ENCODE measurements at regions not wholly inside any gene's neighbourhood (a gene's known extent, or its start where the extent isn't known, plus 50 kb on each side); places are given as distances from the start of the nearest gene placed in this dataset.

- no TSS peak for BruUV-seq (replicated peaks)
Measured at GRCh38 chr7:9752033-9752432, 1221.6 kb upstream of the PHF14 start.

GRCh38 chr7:9761224-9761623, 1212.4 kb upstream of the PHF14 start:
- Histone ChIP-seq H3K9me3 (ENCODE audit: low read depth, low read length, poor library complexity, severe bottlenecking) (peaks cover 11% of the 10 kb centered on the region), H3K36me3 (ENCODE audit: insufficient read depth, low read length, poor library complexity, severe bottlenecking) (no peaks in the 10 kb centered on the region), H3K4me3 (ENCODE audit: low read depth, low read length, poor library complexity, severe bottlenecking) (no peak overlapping the region), H3K27me3 (replicated peaks; ENCODE audit: insufficient read depth, low read depth, low read length, poor library complexity) (no peaks in the 10 kb centered on the region), H3K27ac (ENCODE audit: low read depth, low read length, poor library complexity, severe bottlenecking) (no peak overlapping the region), H3K4me1 (ENCODE audit: insufficient read depth, low read length, poor library complexity, severe bottlenecking) (no peaks in the 10 kb centered on the region)
- POLR2A ChIA-PET (ENCODE audit: low non-redundant PET): no interaction called here
- CTCF ChIA-PET: no interaction called here
- no TSS peak for BruUV-seq (replicated peaks)
- TF ChIP-seq CTCF (conservative IDR thresholded peaks at IDR 0.05; ENCODE audit: low read depth, low read length) (no peak), EZH2 (IDR thresholded peaks at IDR 0.05; ENCODE audit: borderline replicate concordance, low read depth, low read length, poor library complexity, severe bottlenecking) (no peak)
- DNase-seq (ENCODE audit: low spot score): no peak
- intact Hi-C loops (cut with micrococcal nuclease; ENCODE audit: unreplicated experiment): no loop called here

More at GRCh38 chr7:9752033-9752432, 1221.6 kb upstream of the PHF14 start:
- Histone ChIP-seq H3K9me3 (ENCODE audit: low read depth, low read length, poor library complexity, severe bottlenecking) (peaks cover 19% of the 10 kb centered on the region), H3K27ac (ENCODE audit: low read depth, low read length, poor library complexity, severe bottlenecking) (no peak overlapping the region), H3K27me3 (replicated peaks; ENCODE audit: insufficient read depth, low read depth, low read length, poor library complexity) (no peaks in the 10 kb centered on the region), H3K36me3 (ENCODE audit: insufficient read depth, low read length, poor library complexity, severe bottlenecking) (no peaks in the 10 kb centered on the region), H3K4me3 (ENCODE audit: low read depth, low read length, poor library complexity, severe bottlenecking) (no peak overlapping the region), H3K4me1 (ENCODE audit: insufficient read depth, low read length, poor library complexity, severe bottlenecking) (no peaks in the 10 kb centered on the region)
- POLR2A ChIA-PET (ENCODE audit: low non-redundant PET): no interaction called here
- CTCF ChIA-PET: no interaction called here
- DNase-seq (ENCODE audit: low spot score): no peak
- TF ChIP-seq EZH2 (IDR thresholded peaks at IDR 0.05; ENCODE audit: borderline replicate concordance, low read depth, low read length, poor library complexity, severe bottlenecking) (no peak), CTCF (conservative IDR thresholded peaks at IDR 0.05; ENCODE audit: low read depth, low read length) (no peak)
- intact Hi-C loops (cut with micrococcal nuclease; ENCODE audit: unreplicated experiment): no loop called here

- Histone ChIP-seq H3K9me3 (ENCODE audit: low read depth, low read length, poor library complexity, severe bottlenecking) (peaks cover 15% of the 10 kb centered on the region), H3K4me3 (ENCODE audit: low read depth, low read length, poor library complexity, severe bottlenecking) (no peak overlapping the region), H3K4me1 (ENCODE audit: insufficient read depth, low read length, poor library complexity, severe bottlenecking) (no peaks in the 10 kb centered on the region), H3K36me3 (ENCODE audit: insufficient read depth, low read length, poor library complexity, severe bottlenecking) (no peaks in the 10 kb centered on the region), H3K27me3 (replicated peaks; ENCODE audit: insufficient read depth, low read depth, low read length, poor library complexity) (no peaks in the 10 kb centered on the region), H3K27ac (ENCODE audit: low read depth, low read length, poor library complexity, severe bottlenecking) (no peak overlapping the region)
- ChIA-PET POLR2A (ENCODE audit: low non-redundant PET) (no interaction called here), CTCF (no interaction called here)
- no peak for TF ChIP-seq CTCF (conservative IDR thresholded peaks at IDR 0.05; ENCODE audit: low read depth, low read length)
- no peak for TF ChIP-seq EZH2 (IDR thresholded peaks at IDR 0.05; ENCODE audit: borderline replicate concordance, low read depth, low read length, poor library complexity, severe bottlenecking)
- BruUV-seq (replicated peaks): no TSS peak
- intact Hi-C loops (cut with micrococcal nuclease; ENCODE audit: unreplicated experiment): no loop called here
- no peak for DNase-seq (ENCODE audit: low spot score)
Measured at GRCh38 chr7:9776900-9777299, 1196.8 kb upstream of the PHF14 start.
